ENCODE measurements at regions not wholly inside any gene's neighbourhood (a gene's known extent, or its start where the extent isn't known, plus 50 kb on each side); places are given as distances from the start of the nearest gene placed in this dataset.
"Not testable (repeated sequence)": the region's sequence is repeated elsewhere in the genome, so short reads cannot be mapped to it uniquely, and the experiment has no call there.

- peak; percentile 5 for DNase-seq (ENCODE audit: low read depth, low spot score)
- TF ChIP-seq POLR2AphosphoS5 (IDR thresholded peaks at IDR 0.05; ENCODE audit: borderline replicate concordance, low read depth, low read length) (no peak), EZH2 (IDR thresholded peaks at IDR 0.05) (no peak), FOXP2 (optimal IDR thresholded peaks at IDR 0.05; ENCODE audit: control extremely low read depth, extremely low read length, insufficient read depth) (no peak)
- Histone ChIP-seq H3K27ac (no peak overlapping the region), H3K36me3 (ENCODE audit: insufficient read depth, low read length) (no peaks in the 10 kb centered on the region), H3K4me3 (no peak overlapping the region), H3K9me3 (ENCODE audit: low read depth, low read length) (no peaks in the 10 kb centered on the region), H3K9ac (ENCODE audit: insufficient read length) (no peak overlapping the region)
These were observed 222.6 kb downstream of the SPIN4 start for GRCh38 chrX:63128509-63128908.

GRCh38 chrX:63115196-63115595 lies 235.9 kb downstream of the SPIN4 start:
- Histone ChIP-seq H3K27ac (no peak overlapping the region), H3K9me3 (ENCODE audit: low read depth, low read length) (no peaks in the 10 kb centered on the region)

GRCh38 chrX:63101879-63102620 lies 249.1 kb downstream of the SPIN4 start:
- no peaks in the 10 kb centered on the region for H3K9me3 ChIP-seq (ENCODE audit: low read depth, low read length)
- no peaks in the 10 kb centered on the region for H3K36me3 ChIP-seq (ENCODE audit: insufficient read depth, low read length)
- H3K9ac ChIP-seq (ENCODE audit: insufficient read length), result no peak overlapping the region
- no peak overlapping the region for H3K27ac ChIP-seq
- DNase-seq (ENCODE audit: low read depth, low spot score), result no peak
- no peak for TF ChIP-seq POLR2AphosphoS5 (IDR thresholded peaks at IDR 0.05; ENCODE audit: borderline replicate concordance, low read depth, low read length)
- TF ChIP-seq FOXP2 (optimal IDR thresholded peaks at IDR 0.05; ENCODE audit: control extremely low read depth, extremely low read length, insufficient read depth), result no peak
- no peak for TF ChIP-seq EZH2 (IDR thresholded peaks at IDR 0.05)
- H3K4me3 ChIP-seq, result no peak overlapping the region

More at GRCh38 chrX:63115196-63115595, 235.9 kb downstream of the SPIN4 start:
- Histone ChIP-seq H3K4me3 (no peak overlapping the region), H3K9ac (ENCODE audit: insufficient read length) (no peak overlapping the region), H3K36me3 (ENCODE audit: insufficient read depth, low read length) (no peaks in the 10 kb centered on the region)
- TF ChIP-seq EZH2 (IDR thresholded peaks at IDR 0.05) (no peak), FOXP2 (optimal IDR thresholded peaks at IDR 0.05; ENCODE audit: control extremely low read depth, extremely low read length, insufficient read depth) (no peak), POLR2AphosphoS5 (IDR thresholded peaks at IDR 0.05; ENCODE audit: borderline replicate concordance, low read depth, low read length) (no peak)
- no peak for DNase-seq (ENCODE audit: low read depth, low spot score)

GRCh38 chrX:63058204-63058603 lies 292.9 kb downstream of the SPIN4 start:
- TF ChIP-seq FOXP2 (optimal IDR thresholded peaks at IDR 0.05; ENCODE audit: control extremely low read depth, extremely low read length, insufficient read depth), result no peak
- no peak for TF ChIP-seq EZH2 (IDR thresholded peaks at IDR 0.05)
- Histone ChIP-seq H3K9ac (ENCODE audit: insufficient read length) (no peak overlapping the region), H3K36me3 (ENCODE audit: insufficient read depth, low read length) (no peaks in the 10 kb centered on the region), H3K4me3 (no peak overlapping the region), H3K9me3 (ENCODE audit: low read depth, low read length) (no peaks in the 10 kb centered on the region), H3K27ac (no peak overlapping the region)
- DNase-seq (ENCODE audit: low read depth, low spot score), result no peak

GRCh38 chrX:63050225-63050624 lies 300.9 kb downstream of the SPIN4 start:
- TF ChIP-seq FOXP2 (optimal IDR thresholded peaks at IDR 0.05; ENCODE audit: control extremely low read depth, extremely low read length, insufficient read depth) (no peak), EZH2 (IDR thresholded peaks at IDR 0.05) (no peak), POLR2AphosphoS5 (IDR thresholded peaks at IDR 0.05; ENCODE audit: borderline replicate concordance, low read depth, low read length) (no peak)
- no peak overlapping the region for H3K9ac ChIP-seq (ENCODE audit: insufficient read length)
- H3K9me3 ChIP-seq (ENCODE audit: low read depth, low read length), result no peaks in the 10 kb centered on the region
- H3K36me3 ChIP-seq (ENCODE audit: insufficient read depth, low read length), result no peaks in the 10 kb centered on the region
- no peak for DNase-seq (ENCODE audit: low read depth, low spot score)
- H3K27ac ChIP-seq, result no peak overlapping the region
- no peak overlapping the region for H3K4me3 ChIP-seq

GRCh38 chrX:63032811-63033210 lies 318.3 kb downstream of the SPIN4 start:
- no peaks in the 10 kb centered on the region for H3K9me3 ChIP-seq (ENCODE audit: low read depth, low read length)
- no peaks in the 10 kb centered on the region for H3K36me3 ChIP-seq (ENCODE audit: insufficient read depth, low read length)
- TF ChIP-seq POLR2AphosphoS5 (IDR thresholded peaks at IDR 0.05; ENCODE audit: borderline replicate concordance, low read depth, low read length) (no peak), EZH2 (IDR thresholded peaks at IDR 0.05) (no peak)
- H3K4me3 ChIP-seq, result no peak overlapping the region
- H3K27ac ChIP-seq, result no peak overlapping the region
- no peak for DNase-seq (ENCODE audit: low read depth, low spot score)
- H3K9ac ChIP-seq (ENCODE audit: insufficient read length), result no peak overlapping the region

GRCh38 chrX:63013549-63013948 lies 337.6 kb downstream of the SPIN4 start:
- TF ChIP-seq EZH2 (IDR thresholded peaks at IDR 0.05) (no peak), POLR2AphosphoS5 (IDR thresholded peaks at IDR 0.05; ENCODE audit: borderline replicate concordance, low read depth, low read length) (no peak), FOXP2 (optimal IDR thresholded peaks at IDR 0.05; ENCODE audit: control extremely low read depth, extremely low read length, insufficient read depth) (no peak)
- Histone ChIP-seq H3K4me3 (no peak overlapping the region), H3K9ac (ENCODE audit: insufficient read length) (no peak overlapping the region), H3K36me3 (ENCODE audit: insufficient read depth, low read length) (no peaks in the 10 kb centered on the region), H3K27ac (no peak overlapping the region), H3K9me3 (ENCODE audit: low read depth, low read length) (no peaks in the 10 kb centered on the region)
- DNase-seq (ENCODE audit: low read depth, low spot score), result no peak

- no peaks in the 10 kb centered on the region for H3K9me3 ChIP-seq (ENCODE audit: low read depth, low read length)
- DNase-seq (ENCODE audit: low read depth, low spot score), result no peak
- TF ChIP-seq FOXP2 (optimal IDR thresholded peaks at IDR 0.05; ENCODE audit: control extremely low read depth, extremely low read length, insufficient read depth), result no peak
- TF ChIP-seq POLR2AphosphoS5 (IDR thresholded peaks at IDR 0.05; ENCODE audit: borderline replicate concordance, low read depth, low read length), result no peak
- no peak for TF ChIP-seq EZH2 (IDR thresholded peaks at IDR 0.05)
These were observed 338.6 kb downstream of the SPIN4 start for GRCh38 chrX:63012574-63012973.

GRCh38 chrX:63000196-63000595 lies 350.9 kb downstream of the SPIN4 start:
- not testable (repeated sequence) for H3K36me3 ChIP-seq (ENCODE audit: insufficient read depth, low read length); H3K9me3 ChIP-seq (ENCODE audit: low read depth, low read length); DNase-seq (ENCODE audit: low read depth, low spot score); H3K27ac ChIP-seq; H3K9ac ChIP-seq (ENCODE audit: insufficient read length); H3K4me3 ChIP-seq

More at GRCh38 chrX:63012574-63012973, 338.6 kb downstream of the SPIN4 start:
- no peak overlapping the region for H3K4me3 ChIP-seq
- H3K36me3 ChIP-seq (ENCODE audit: insufficient read depth, low read length), result no peaks in the 10 kb centered on the region
- H3K9ac ChIP-seq (ENCODE audit: insufficient read length), result no peak overlapping the region
- H3K27ac ChIP-seq, result no peak overlapping the region

Measured in SK-N-MC (cell line).